ENCODE measurements at regions not wholly inside any gene's neighbourhood (a gene's known extent, or its start where the extent isn't known, plus 50 kb on each side); places are given as distances from the start of the nearest gene placed in this dataset.

- Mint-ChIP-seq H3K27ac (no peak overlapping the region), H3K4me3 (no peak overlapping the region), H3K4me1 (peaks cover 38% of the 10 kb centered on the region), H3K27me3 (ENCODE audit: insufficient read depth, low read depth, poor library complexity) (peaks cover 14% of the 10 kb centered on the region), H3K36me3 (ENCODE audit: low read depth) (no peaks in the 10 kb centered on the region), H3K9me3 (no peaks in the 10 kb centered on the region)
- Histone ChIP-seq H3F3A (replicated peaks; ENCODE audit: low read depth) (no peaks in the 10 kb centered on the region), H3K4me3 (no peak overlapping the region), H3K27ac (ENCODE audit: low read depth) (no peak overlapping the region), H3K4me2 (no peak overlapping the region), H3K36me3 (ENCODE audit: insufficient read depth) (no peaks in the 10 kb centered on the region), H3K9me2 (ENCODE audit: insufficient read depth) (no peaks in the 10 kb centered on the region), H3K27me3 (ENCODE audit: insufficient read depth) (no peaks in the 10 kb centered on the region), H3K4me1 (ENCODE audit: insufficient read depth) (peaks cover 23% of the 10 kb centered on the region), H2AFZ (no peak overlapping the region), H4K20me1 (replicated peaks; ENCODE audit: insufficient read depth) (no peaks in the 10 kb centered on the region), H3K79me2 (replicated peaks; ENCODE audit: insufficient read depth) (no peaks in the 10 kb centered on the region)
- DNase-seq (ENCODE audit: low spot score) (no peak), ATAC-seq (no peak)
- TF ChIP-seq POLR2AphosphoS5 (IDR thresholded peaks at IDR 0.05; ENCODE audit: low read depth) (no peak), EZH2 (IDR thresholded peaks at IDR 0.05; ENCODE audit: low read depth, unreplicated experiment) (no peak), CTCF (conservative IDR thresholded peaks at IDR 0.05; ENCODE audit: low read depth in 2 of 2) (no peak), ZNF114 (CRISPR knock-in tag; IDR thresholded peaks at IDR 0.05) (no peak), ZNF462 (CRISPR knock-in tag; IDR thresholded peaks at IDR 0.05) (no peak), NANOG (IDR thresholded peaks at IDR 0.05; ENCODE audit: borderline replicate concordance) (no peak), STAT1 (IDR thresholded peaks at IDR 0.05; ENCODE audit: unreplicated experiment) (no peak), EZH2phosphoT487 (IDR thresholded peaks at IDR 0.05; ENCODE audit: unreplicated experiment) (no peak), JUNB (IDR thresholded peaks at IDR 0.05; ENCODE audit: unreplicated experiment) (no peak), CREB1 (CRISPR knock-in tag; IDR thresholded peaks at IDR 0.05; ENCODE audit: low read depth) (no peak)
Observed at GRCh38 chr1:47551971-47552528, 114.2 kb downstream of the FOXD2 start.
